ENCODE measurements at regions not wholly inside any gene's neighbourhood (a gene's known extent, or its start where the extent isn't known, plus 50 kb on each side); places are given as distances from the start of the nearest gene placed in this dataset.

DNA sequence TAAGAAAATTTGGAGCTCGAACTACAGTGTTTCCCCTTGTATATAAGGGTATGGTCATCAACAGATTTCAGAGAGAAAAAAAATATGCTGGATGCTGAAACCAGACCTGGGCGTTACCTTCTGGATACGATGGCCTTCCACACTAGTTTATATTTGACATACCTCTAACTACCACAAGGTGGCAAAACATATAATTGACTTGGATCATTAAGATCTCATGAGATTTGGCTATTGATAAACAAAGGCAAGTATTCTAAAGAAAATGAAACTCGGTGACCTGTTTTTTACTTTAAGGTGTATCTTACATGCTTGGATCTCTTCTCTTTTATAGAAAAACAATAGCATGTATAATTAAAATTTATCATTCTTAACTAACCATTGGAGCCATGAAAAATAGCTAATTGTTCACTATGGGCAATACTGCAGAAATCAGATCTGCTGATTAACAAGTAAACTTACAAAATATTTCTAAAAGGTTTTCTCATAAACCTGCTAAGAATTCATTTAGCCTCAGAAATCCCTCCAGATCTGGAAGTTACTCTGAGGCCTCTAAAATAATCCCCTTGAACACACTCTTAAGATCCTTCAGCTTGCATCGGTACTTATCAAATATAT, 300.6 kb upstream of the KCNH8 start:
- no peak overlapping the region for H3K27ac ChIP-seq
- TF ChIP-seq, protein P1, sequence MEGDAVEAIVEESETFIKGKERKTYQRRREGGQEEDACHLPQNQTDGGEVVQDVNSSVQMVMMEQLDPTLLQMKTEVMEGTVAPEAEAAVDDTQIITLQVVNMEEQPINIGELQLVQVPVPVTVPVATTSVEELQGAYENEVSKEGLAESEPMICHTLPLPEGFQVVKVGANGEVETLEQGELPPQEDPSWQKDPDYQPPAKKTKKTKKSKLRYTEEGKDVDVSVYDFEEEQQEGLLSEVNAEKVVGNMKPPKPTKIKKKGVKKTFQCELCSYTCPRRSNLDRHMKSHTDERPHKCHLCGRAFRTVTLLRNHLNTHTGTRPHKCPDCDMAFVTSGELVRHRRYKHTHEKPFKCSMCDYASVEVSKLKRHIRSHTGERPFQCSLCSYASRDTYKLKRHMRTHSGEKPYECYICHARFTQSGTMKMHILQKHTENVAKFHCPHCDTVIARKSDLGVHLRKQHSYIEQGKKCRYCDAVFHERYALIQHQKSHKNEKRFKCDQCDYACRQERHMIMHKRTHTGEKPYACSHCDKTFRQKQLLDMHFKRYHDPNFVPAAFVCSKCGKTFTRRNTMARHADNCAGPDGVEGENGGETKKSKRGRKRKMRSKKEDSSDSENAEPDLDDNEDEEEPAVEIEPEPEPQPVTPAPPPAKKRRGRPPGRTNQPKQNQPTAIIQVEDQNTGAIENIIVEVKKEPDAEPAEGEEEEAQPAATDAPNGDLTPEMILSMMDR (conservative IDR thresholded peaks at IDR 0.05) = peak; percentile 70

DNA sequence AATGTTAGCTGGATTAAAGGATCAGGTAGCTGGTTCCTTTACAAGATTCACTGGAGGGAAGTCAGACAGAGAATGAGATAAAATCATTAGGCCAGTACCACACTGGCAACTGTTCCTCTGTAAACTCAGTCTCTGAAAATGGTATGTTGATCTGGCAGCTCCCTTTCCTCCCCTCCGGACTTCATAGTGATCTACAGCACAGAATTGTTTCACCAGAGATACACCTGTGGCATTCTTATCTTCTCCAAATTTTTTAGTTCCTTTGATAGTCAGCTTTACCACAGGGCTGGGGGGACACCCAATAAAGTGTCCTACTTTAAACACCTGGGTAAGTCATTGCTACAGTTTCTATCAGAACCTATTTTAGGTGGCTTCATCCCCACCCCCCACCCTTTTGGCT, 304.3 kb upstream of the KCNH8 start:
- TF ChIP-seq, protein P1 (conservative IDR thresholded peaks at IDR 0.05) = no peak
- 0 out of 2 replicates have a peak overlapping the region, but pooled peaks have one; percentile 1 for H3K27ac ChIP-seq

DNA sequence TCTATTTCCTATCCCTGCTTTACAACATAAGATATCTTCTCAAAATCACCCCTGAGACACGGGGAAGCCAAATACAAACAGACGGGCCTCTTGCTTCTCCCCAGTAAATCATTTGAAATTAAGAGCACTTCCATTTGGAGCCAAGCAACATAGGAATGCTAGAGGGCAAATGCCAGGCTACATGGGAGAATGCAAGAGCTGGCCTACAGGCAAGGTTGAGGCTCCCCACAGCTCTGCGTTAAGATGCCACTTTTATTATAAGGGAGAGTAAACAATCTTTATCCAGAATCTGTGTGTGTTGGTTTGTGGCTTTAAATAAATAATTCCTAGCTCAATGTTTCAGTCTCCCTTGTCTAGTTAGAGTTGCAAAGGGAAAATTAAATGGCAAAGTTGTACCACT, 305.1 kb upstream of the KCNH8 start:
- TF ChIP-seq, protein P1 (conservative IDR thresholded peaks at IDR 0.05) = no peak
- no peak overlapping the region for H3K27ac ChIP-seq

DNA sequence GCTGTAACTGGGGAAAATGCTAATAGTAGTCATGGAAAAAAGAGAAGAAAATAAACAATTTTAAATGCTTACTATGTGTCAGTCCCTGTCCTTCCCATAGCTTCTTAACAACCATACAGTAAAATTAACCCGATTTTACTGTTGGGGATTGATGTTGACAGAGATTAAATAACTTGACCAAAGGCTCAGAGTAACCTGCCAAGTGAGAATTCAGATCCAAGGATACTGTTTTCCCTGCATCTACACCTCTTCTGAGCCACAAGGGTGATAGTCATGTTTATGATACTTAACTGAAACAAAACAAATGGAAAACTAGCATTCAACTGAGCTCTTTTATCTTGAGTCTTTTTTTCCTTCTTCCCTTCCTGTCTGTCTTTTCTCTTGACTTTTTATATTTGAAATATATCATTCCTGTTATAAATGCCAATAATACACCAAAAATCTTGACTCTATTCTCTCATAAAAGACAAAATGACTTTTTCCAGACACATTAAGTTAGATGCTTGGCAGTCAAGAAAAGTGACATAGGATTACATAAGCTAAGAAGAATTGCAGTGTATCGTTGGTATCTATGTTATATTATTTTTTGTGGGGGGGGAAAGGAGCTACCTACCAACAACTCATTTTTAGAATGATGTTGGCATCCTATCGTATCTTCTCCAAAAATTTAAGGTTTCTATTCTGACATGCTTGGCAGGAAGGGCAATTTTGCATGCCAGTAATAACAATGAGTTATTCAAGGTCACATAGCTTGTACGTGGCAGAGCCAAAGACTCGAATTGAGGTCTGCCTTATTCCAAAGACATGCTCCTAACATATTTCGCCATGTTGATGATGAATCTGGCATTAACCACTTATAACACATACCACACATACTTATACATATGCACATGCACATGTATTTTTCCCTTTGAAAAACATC, 306.6 kb upstream of the KCNH8 start:
- TF ChIP-seq, protein P1 (conservative IDR thresholded peaks at IDR 0.05) = no peak
- H3K27ac ChIP-seq = no peak overlapping the region

DNA sequence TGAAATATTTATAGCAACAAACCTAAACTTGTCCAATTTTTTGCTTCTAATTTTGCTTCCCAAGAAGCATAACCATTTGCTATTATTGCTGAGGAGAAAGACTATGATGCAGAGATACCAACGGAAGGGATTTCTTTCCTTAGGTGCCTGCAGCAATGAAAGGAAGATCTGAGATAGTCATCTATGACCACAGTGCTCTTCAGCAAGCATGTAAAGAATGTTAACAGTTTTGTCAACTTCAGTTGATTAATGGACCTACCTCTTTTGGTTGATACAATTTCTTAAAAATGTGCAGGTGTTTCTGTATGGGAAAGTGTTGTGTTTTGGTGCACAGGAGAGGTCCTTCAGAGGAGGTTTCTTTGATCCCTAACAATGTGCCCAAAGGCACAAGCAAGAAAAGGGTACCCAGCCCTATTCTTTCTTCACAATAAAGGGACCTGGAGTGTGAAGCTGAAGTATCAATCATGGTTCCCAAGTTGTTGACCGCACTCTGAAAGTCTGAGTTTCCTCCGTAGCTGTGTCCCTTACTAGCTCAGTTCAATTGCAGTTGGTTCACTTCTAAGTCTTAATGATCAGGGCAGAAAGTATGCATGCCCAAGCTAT, 307.7 kb upstream of the KCNH8 start:
- TF ChIP-seq, protein P1 (conservative IDR thresholded peaks at IDR 0.05) = no peak
- no peak overlapping the region for H3K27ac ChIP-seq

DNA sequence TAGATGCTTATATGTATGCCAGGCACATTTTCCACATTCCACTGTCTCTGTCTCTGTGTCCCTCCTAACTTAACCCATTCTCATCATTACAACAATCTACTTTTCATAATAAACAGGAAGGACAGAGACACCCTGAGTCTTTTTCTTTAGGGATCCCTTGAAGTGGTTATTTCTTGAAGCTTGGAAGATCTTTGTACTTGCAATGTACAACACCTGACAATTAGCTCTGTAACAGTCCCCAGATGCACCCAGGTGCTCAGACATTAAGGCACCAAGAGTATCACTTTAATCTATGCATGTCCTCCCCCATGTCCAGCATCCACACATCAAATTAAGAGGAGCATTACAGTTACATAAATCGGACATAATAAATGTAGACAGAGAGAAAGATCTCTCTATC, 309.6 kb upstream of the KCNH8 start:
- TF ChIP-seq, protein P1 (conservative IDR thresholded peaks at IDR 0.05) = no peak
- no peak overlapping the region for H3K27ac ChIP-seq

DNA sequence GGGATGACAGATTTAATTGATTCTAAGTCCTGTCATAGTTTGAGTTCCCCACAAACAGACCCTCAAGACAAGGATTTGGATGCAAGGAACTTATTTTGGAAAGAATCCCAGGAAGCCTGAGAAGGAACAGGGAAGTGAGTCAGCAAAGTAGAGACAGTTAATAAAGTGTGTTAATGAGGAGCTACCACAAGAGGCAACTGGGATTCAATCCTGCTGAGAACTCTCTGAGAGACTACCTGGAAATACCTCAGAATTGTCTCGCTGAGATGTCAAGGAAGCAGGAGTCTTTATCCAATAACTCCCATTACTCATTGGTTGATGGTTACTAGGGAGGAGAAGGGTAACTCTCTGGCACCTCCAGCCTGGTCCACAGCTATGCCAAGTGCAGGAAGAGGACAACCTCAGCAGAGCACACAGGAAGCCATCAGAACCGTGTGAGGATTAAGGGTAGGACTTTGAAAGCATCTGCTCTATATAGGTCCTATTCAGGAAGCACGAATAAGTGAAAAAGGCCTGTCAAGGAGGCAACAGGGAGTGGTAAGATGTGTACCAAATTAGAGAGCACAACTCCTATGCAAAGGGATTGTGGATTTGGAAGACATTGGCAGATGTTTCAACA, 311.1 kb upstream of the KCNH8 start:
- TF ChIP-seq, protein P1 (conservative IDR thresholded peaks at IDR 0.05) = no peak
- H3K27ac ChIP-seq = no peak overlapping the region

Measured in VCaP (cell line).